Neutrophil (primary cell): ENCODE measurements at regions not wholly inside any gene's neighbourhood (a gene's known extent, or its start where the extent isn't known, plus 50 kb on each side); places are given as distances from the start of the nearest gene placed in this dataset.

ENCODE experiments used
- H3K27ac ChIP-seq: fragments of 200-600 bp; sonication (generic); 2 replicates; pipeline ENCODE4 v1.5.1; 2016; ENCODE audit warnings: mild to moderate bottlenecking, moderate library complexity
- H3K27me3 ChIP-seq: fragments of 200-600 bp; sonication (generic); 2 replicates; pipeline ENCODE4 v1.6.0; 2016; ENCODE audit warnings: mild to moderate bottlenecking
- H3K36me3 ChIP-seq: fragments of 200-600 bp; sonication (generic); 2 replicates; pipeline ENCODE4 v1.5.1; 2017
- H3K4me1 ChIP-seq, 2 experiments: fragments of 200-600 bp in 1 of 2; sonication (generic) in 1 of 2; 1 replicate in 1 of 2; 2 replicates in 1 of 2; pipeline versions ENCODE4 v1.5.1 to v1.6.1; 2013 to 2016; ENCODE audit warnings: low read depth in 1 of 2, low read length in 1 of 2, mild to moderate bottlenecking in 1 of 2, moderate library complexity in 1 of 2; ENCODE audit not compliant: control insufficient read depth in 1 of 2, insufficient read depth in 1 of 2
- H3K4me3 ChIP-seq, 2 experiments: fragments of 200-600 bp in 1 of 2; sonication (generic) in 1 of 2; 1 replicate in 1 of 2; 2 replicates in 1 of 2; pipeline ENCODE4 v1.5.1; 2013 to 2016; ENCODE audit warnings: low read depth in 1 of 2, low read length in 1 of 2, mild to moderate bottlenecking in 1 of 2, moderate library complexity in 1 of 2
- H3K9me3 ChIP-seq: fragments of 200-600 bp; sonication (generic); 2 replicates; pipeline ENCODE4 v1.5.1; 2016
- CTCF ChIP-seq: fragments of 200-600 bp; sonication (generic); IDR thresholded peaks from 2 replicates; pipeline ENCODE4 v1.5.1; 2016; ENCODE audit warnings: antibody characterized with exemption

- TF ChIP-seq CTCF: no peak
- H3K9me3 ChIP-seq: no peaks in the 10 kb centered on the region
- H3K4me1 ChIP-seq: no peaks in the 10 kb centered on the region
- H3K4me3 ChIP-seq: no peak overlapping the region
- no peak overlapping the region for H3K27ac ChIP-seq
- no peaks in the 10 kb centered on the region for H3K36me3 ChIP-seq
- no peaks in the 10 kb centered on the region for H3K27me3 ChIP-seq
Observed at GRCh38 chr2:13876491-13877037, 756.0 kb upstream of the LRATD1 start.

GRCh38 chr2:13877571-13877970 is 754.9 kb upstream of the LRATD1 start:
- no peaks in the 10 kb centered on the region for H3K27me3 ChIP-seq
- H3K4me1 ChIP-seq: no peaks in the 10 kb centered on the region
- no peaks in the 10 kb centered on the region for H3K9me3 ChIP-seq
- no peak for TF ChIP-seq CTCF
- no peak overlapping the region for H3K4me3 ChIP-seq
- no peak overlapping the region for H3K27ac ChIP-seq
- no peaks in the 10 kb centered on the region for H3K36me3 ChIP-seq

- Histone ChIP-seq H3K36me3 (no peaks in the 10 kb centered on the region), H3K9me3 (no peaks in the 10 kb centered on the region), H3K27ac (no peak overlapping the region), H3K4me3 (no peak overlapping the region), H3K27me3 (no peaks in the 10 kb centered on the region), H3K4me1 (no peaks in the 10 kb centered on the region)
- no peak for TF ChIP-seq CTCF
Observed at GRCh38 chr2:13884291-13884976, 748.1 kb upstream of the LRATD1 start.

- Histone ChIP-seq H3K27ac (no peak overlapping the region), H3K9me3 (no peaks in the 10 kb centered on the region), H3K4me1 (no peaks in the 10 kb centered on the region), H3K27me3 (no peaks in the 10 kb centered on the region), H3K4me3 (no peak overlapping the region), H3K36me3 (no peaks in the 10 kb centered on the region)
- no peak for TF ChIP-seq CTCF
Observed at GRCh38 chr2:13901526-13901925, 731.0 kb upstream of the LRATD1 start.

GRCh38 chr2:13905831-13906230 is 726.7 kb upstream of the LRATD1 start:
- Histone ChIP-seq H3K36me3 (no peaks in the 10 kb centered on the region), H3K27ac (no peak overlapping the region), H3K4me3 (no peak overlapping the region), H3K27me3 (no peaks in the 10 kb centered on the region), H3K9me3 (no peaks in the 10 kb centered on the region), H3K4me1 (no peaks in the 10 kb centered on the region)
- no peak for TF ChIP-seq CTCF
